NB4 (cell line): ENCODE measurements at regions not wholly inside any gene's neighbourhood (a gene's known extent, or its start where the extent isn't known, plus 50 kb on each side); places are given as distances from the start of the nearest gene placed in this dataset.

Experiments used
- MYC ChIP-seq: IDR thresholded peaks from 2 replicates; pipeline ENCODE4 v1.6.1; 2011; ENCODE audit warnings: low read depth, low read length
- POLR2A ChIP-seq: IDR thresholded peaks from 2 replicates; pipeline ENCODE4 v1.6.1; 2011; ENCODE audit warnings: mild to moderate bottlenecking; ENCODE audit not compliant: insufficient read length; ENCODE audit errors: extremely low read depth
- TF ChIP-seq, protein P1 (sequence below): IDR thresholded peaks from one replicate; pipeline ENCODE4 v1.5.1; 2012; ENCODE audit warnings: low read depth, low read length
- TF ChIP-seq, protein P2 (sequence below): IDR thresholded peaks from 2 replicates; pipeline ENCODE4 v1.6.1; 2011; ENCODE audit warnings: low read depth, low read length

DNA sequence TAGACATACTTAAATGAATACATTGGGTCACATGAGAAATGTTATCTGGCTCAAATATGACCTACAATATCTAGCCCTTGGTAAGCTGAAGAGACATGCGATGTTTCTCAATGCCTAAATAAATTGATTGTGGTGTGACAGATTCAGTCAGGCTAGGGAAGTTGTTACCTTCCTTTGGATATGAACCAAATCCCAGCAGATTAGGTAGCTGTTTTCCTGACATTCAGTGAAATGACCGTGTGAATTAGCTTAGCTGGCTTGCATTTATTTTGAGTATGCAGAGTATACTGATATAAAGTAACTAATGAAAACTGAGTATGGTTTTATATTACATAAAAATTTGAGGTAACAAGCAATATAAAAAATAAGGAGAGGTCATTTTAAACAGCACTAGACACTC, 288.2 kb downstream of the GJA1 start:
- TF ChIP-seq, protein P1, sequence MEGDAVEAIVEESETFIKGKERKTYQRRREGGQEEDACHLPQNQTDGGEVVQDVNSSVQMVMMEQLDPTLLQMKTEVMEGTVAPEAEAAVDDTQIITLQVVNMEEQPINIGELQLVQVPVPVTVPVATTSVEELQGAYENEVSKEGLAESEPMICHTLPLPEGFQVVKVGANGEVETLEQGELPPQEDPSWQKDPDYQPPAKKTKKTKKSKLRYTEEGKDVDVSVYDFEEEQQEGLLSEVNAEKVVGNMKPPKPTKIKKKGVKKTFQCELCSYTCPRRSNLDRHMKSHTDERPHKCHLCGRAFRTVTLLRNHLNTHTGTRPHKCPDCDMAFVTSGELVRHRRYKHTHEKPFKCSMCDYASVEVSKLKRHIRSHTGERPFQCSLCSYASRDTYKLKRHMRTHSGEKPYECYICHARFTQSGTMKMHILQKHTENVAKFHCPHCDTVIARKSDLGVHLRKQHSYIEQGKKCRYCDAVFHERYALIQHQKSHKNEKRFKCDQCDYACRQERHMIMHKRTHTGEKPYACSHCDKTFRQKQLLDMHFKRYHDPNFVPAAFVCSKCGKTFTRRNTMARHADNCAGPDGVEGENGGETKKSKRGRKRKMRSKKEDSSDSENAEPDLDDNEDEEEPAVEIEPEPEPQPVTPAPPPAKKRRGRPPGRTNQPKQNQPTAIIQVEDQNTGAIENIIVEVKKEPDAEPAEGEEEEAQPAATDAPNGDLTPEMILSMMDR: no peak
- TF ChIP-seq, protein P2, sequence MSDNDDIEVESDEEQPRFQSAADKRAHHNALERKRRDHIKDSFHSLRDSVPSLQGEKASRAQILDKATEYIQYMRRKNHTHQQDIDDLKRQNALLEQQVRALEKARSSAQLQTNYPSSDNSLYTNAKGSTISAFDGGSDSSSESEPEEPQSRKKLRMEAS: no peak
- TF ChIP-seq POLR2A (no peak), MYC (no peak)
